SK-MEL-5 (cell line): ENCODE measurements at regions not wholly inside any gene's neighbourhood (a gene's known extent, or its start where the extent isn't known, plus 50 kb on each side); places are given as distances from the start of the nearest gene placed in this dataset.
A peak's percentile ranks its signal among the peaks of the same experiment; 100 is the strongest.

ENCODE experiments used
- DNase-seq: peaks from one replicate; pipeline ENCODE4 v3.0.0-alpha.2; 2016; ENCODE audit warnings: low read depth, low spot score
- in situ Hi-C: cut with HindIII; loops from 2 replicates; pipeline ENCODE4 v1.10.0; 2016; ENCODE audit warnings: low sequenced_read_pairs, high pct_unique_total_duplicates, low pct_unique_long_range_greater_than_20kb

- in situ Hi-C loops = no loop called here
- DNase-seq = no peak
Observed at GRCh38 chr13:79740991-79741390, 260.0 kb downstream of the NDFIP2 start.

- in situ Hi-C loops = no loop called here
- DNase-seq = no peak
Observed at GRCh38 chr13:79736356-79736755, 255.4 kb downstream of the NDFIP2 start.

- in situ Hi-C loops = no loop called here
Observed at GRCh38 chr13:79735228-79735627, 254.3 kb downstream of the NDFIP2 start.

GRCh38 chr13:79727086-79727485, 246.1 kb downstream of the NDFIP2 start:
- DNase-seq = no peak
- in situ Hi-C loops = no loop called here

More at GRCh38 chr13:79735228-79735627, 254.3 kb downstream of the NDFIP2 start:
- DNase-seq = no peak

GRCh38 chr13:79725841-79726240, 244.9 kb downstream of the NDFIP2 start:
- in situ Hi-C loops = no loop called here

GRCh38 chr13:79724348-79725103, 243.6 kb downstream of the NDFIP2 start:
- in situ Hi-C loops = no loop called here
- DNase-seq = no peak

More at GRCh38 chr13:79725841-79726240, 244.9 kb downstream of the NDFIP2 start:
- DNase-seq = no peak

- in situ Hi-C loops = no loop called here
- DNase-seq = peak; percentile 74
Observed at GRCh38 chr13:79723519-79724024, 242.6 kb downstream of the NDFIP2 start.

GRCh38 chr13:79722885-79723445, 242.0 kb downstream of the NDFIP2 start:
- in situ Hi-C loops = no loop called here
- DNase-seq = peak; percentile 20

- no peak for DNase-seq
- in situ Hi-C loops = no loop called here
Observed at GRCh38 chr13:79716191-79716590, 235.2 kb downstream of the NDFIP2 start.

GRCh38 chr13:79711631-79712030, 230.7 kb downstream of the NDFIP2 start:
- no peak for DNase-seq
- in situ Hi-C loops = no loop called here

GRCh38 chr13:79710376-79710775, 229.4 kb downstream of the NDFIP2 start:
- no peak for DNase-seq

GRCh38 chr13:79709471-79709870, 228.5 kb downstream of the NDFIP2 start:
- no peak for DNase-seq
- in situ Hi-C loops = no loop called here

More at GRCh38 chr13:79710376-79710775, 229.4 kb downstream of the NDFIP2 start:
- in situ Hi-C loops = no loop called here

GRCh38 chr13:79703772-79704171, 222.8 kb downstream of the NDFIP2 start:
- in situ Hi-C loops = no loop called here
- DNase-seq = no peak

- DNase-seq = no peak
- in situ Hi-C loops = no loop called here
Observed at GRCh38 chr13:79695754-79696153, 214.8 kb downstream of the NDFIP2 start.

GRCh38 chr13:79692846-79693245, 211.9 kb downstream of the NDFIP2 start:
- no peak for DNase-seq
- in situ Hi-C loops = no loop called here

GRCh38 chr13:79691826-79692225, 210.9 kb downstream of the NDFIP2 start:
- no peak for DNase-seq
- in situ Hi-C loops = no loop called here

- in situ Hi-C loops = no loop called here
- DNase-seq = no peak
Observed at GRCh38 chr13:79688741-79689140, 207.8 kb downstream of the NDFIP2 start.

GRCh38 chr13:79686441-79686840, 205.5 kb downstream of the NDFIP2 start:
- no peak for DNase-seq
- in situ Hi-C loops = no loop called here

GRCh38 chr13:79684371-79684770, 203.4 kb downstream of the NDFIP2 start:
- in situ Hi-C loops = no loop called here
- DNase-seq = no peak
